Spinal cord (tissue), 9 donors: ENCODE measurements at regions not wholly inside any gene's neighbourhood (a gene's known extent, or its start where the extent isn't known, plus 50 kb on each side); places are given as distances from the start of the nearest gene placed in this dataset.
A peak's percentile ranks its signal among the peaks of the same experiment; 100 is the strongest.

Experiments
- DNase-seq, 6 donors: peaks; one replicate each; pipeline versions ENCODE4 v3.0.0 to v3.0.0-alpha.2; 2013 to 2015; ENCODE audit warnings: low spot score in 6 of 6, low read depth in 4 of 6
- H3K27ac ChIP-seq: one replicate; pipeline ENCODE4 v1.5.1; 2013; ENCODE audit warnings: low read depth, low read length, control low read depth
- H3K27me3 ChIP-seq: one replicate; pipeline ENCODE4 v1.6.1; 2013; ENCODE audit warnings: low read length; ENCODE audit not compliant: control insufficient read depth, insufficient read depth
- H3K36me3 ChIP-seq: one replicate; pipeline ENCODE4 v1.6.1; 2013; ENCODE audit warnings: low read length; ENCODE audit not compliant: control insufficient read depth, insufficient read depth
- H3K4me1 ChIP-seq: one replicate; pipeline ENCODE4 v1.6.1; 2013; ENCODE audit warnings: low read length; ENCODE audit not compliant: control insufficient read depth, insufficient read depth
- H3K4me3 ChIP-seq: one replicate; pipeline ENCODE4 v1.5.1; 2013; ENCODE audit warnings: low read depth, low read length, control low read depth
- H3K9me3 ChIP-seq: one replicate; pipeline ENCODE4 v1.6.1; 2013; ENCODE audit warnings: low read length; ENCODE audit not compliant: control insufficient read depth, insufficient read depth
- WGBS: methylation state at CpG from one replicate; pipeline ENCODE4 v1.1.5; 2013; ENCODE audit warnings: missing lambda C conversion rate; ENCODE audit not compliant: insufficient coverage; 5-methylcytosine and 5-hydroxymethylcytosine counted together
- donor health status: healthy.

DNA sequence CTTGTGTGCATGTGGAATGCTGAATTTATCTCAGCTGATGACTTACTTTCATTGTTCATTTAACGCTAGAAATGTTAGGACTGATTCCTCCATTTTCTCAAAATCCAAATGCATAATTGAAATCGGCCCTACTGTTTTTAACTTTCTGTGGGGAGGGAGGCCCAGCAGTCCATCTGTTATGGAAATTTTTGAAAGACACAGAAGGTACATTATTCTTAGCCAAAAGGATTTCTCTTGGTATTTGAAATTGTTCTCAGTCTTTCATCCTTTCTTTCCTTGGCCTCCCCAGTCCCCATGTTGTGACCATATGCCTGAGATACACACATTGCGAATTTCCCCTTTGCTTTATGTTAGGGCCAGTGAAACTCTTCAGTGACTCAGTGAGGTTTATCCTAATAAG lies 549.9 kb downstream of the IRX1 start:
- peak in 2 of 6 donors; percentile 2 to 74 for DNase-seq
- Histone ChIP-seq H3K9me3 (no peaks in the 10 kb centered on the region), H3K27ac (no peak overlapping the region), H3K36me3 (no peaks in the 10 kb centered on the region), H3K27me3 (no peaks in the 10 kb centered on the region), H3K4me3 (no peak overlapping the region), H3K4me1 (no peaks in the 10 kb centered on the region)
- no CpG with 5 or more reads among the region's 3 CpGs for WGBS

DNA sequence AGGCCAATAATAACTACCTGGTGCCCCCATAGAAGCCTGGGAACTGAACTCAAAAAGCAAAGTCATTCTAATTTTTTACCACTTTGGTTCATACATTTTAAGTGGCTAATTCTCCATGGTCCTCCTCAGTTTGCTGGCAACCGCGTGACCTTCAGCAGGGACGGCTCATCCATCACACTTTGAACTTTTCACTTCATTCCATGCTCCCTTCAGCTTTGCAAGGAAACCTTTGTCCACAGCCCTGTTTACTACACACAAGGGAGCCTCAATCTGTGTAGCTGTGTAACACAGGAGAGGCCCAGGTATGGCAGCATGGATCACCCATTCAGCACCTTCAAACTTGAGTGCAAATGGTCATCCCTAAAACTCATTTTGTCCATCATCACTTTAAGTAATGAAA lies 552.4 kb downstream of the IRX1 start:
- Histone ChIP-seq H3K4me3 (no peak overlapping the region), H3K36me3 (no peaks in the 10 kb centered on the region), H3K27ac (no peak overlapping the region), H3K9me3 (no peaks in the 10 kb centered on the region), H3K27me3 (no peaks in the 10 kb centered on the region), H3K4me1 (no peaks in the 10 kb centered on the region)
- WGBS = 59% methylated on average over 3 of the region's 3 CpGs
- peak in 1 of 6 donors; percentile 1 for DNase-seq

DNA sequence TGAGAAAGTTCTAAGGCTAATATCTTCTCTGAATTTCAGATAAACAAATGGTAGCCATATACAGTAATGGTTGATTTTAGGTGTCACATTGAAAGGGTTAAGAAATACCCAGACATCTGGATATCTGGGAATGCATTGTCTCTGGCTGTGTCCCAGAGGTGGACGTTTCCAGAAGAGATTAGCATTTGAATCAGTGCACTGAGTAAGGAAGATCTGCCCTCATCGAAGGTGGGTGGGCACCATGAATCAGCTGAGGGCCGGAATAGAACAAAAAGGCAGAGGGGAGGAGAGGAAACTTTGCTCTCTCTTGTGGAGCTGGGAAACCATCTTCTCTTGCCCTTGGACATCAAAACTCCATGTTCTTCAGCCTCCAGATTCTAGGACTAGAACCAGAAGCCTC lies 554.4 kb downstream of the IRX1 start:
- no peak overlapping the region for H3K27ac ChIP-seq
- no peaks in the 10 kb centered on the region for H3K36me3 ChIP-seq
- H3K4me1 ChIP-seq = no peaks in the 10 kb centered on the region
- no peak for DNase-seq
- H3K9me3 ChIP-seq = no peaks in the 10 kb centered on the region
- no peaks in the 10 kb centered on the region for H3K27me3 ChIP-seq
- H3K4me3 ChIP-seq = no peak overlapping the region
- 32% methylated on average over 3 of the region's 3 CpGs for WGBS

DNA sequence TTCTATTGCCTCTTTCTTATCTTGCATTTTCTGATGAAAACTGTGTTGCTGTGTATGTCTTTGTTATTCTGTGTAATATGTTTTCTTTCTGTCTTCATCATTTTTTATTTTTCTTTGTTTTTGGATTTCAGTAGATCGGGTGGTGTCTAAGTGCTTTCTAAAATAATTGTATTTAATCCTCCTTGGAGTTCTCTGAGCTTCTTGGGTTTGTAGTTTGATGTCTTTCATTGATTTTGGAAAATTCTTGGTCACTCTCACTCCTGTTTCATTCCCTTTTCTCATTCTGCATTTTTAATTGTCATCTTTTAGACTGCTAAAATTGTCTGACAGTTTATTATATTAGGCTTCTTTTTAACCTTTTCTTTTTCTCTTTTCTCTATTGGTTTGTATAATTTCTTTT lies 560.5 kb downstream of the IRX1 start:
- no peaks in the 10 kb centered on the region for H3K9me3 ChIP-seq
- no peak overlapping the region for H3K27ac ChIP-seq
- no peak for DNase-seq
- no peak overlapping the region for H3K4me3 ChIP-seq
- WGBS = no CpG with 5 or more reads among the region's 1 CpG
- no peaks in the 10 kb centered on the region for H3K36me3 ChIP-seq
- no peaks in the 10 kb centered on the region for H3K4me1 ChIP-seq
- H3K27me3 ChIP-seq = no peaks in the 10 kb centered on the region

DNA sequence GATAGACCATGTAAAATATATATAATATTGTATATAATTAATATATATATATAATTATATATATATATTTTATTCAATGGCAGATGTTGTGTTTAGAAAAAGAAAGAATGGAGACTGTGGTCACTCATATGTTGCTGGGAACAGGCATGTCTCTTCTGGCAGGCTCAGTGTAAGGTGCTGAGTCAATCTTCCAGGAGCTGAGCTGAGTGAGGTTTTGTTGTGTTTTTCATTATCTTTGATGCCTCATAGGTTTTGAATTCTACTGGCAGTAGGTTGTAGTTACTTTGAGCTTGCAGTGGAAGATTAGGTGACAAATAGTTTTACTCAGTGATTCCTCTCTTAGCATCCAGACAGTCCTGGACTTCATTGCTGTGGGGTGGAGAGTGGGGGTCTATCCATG lies 561.3 kb downstream of the IRX1 start:
- no peak overlapping the region for H3K4me3 ChIP-seq
- no peaks in the 10 kb centered on the region for H3K36me3 ChIP-seq
- H3K9me3 ChIP-seq = no peaks in the 10 kb centered on the region
- H3K4me1 ChIP-seq = no peaks in the 10 kb centered on the region
- H3K27ac ChIP-seq = no peak overlapping the region
- no peak for DNase-seq
- no peaks in the 10 kb centered on the region for H3K27me3 ChIP-seq

DNA sequence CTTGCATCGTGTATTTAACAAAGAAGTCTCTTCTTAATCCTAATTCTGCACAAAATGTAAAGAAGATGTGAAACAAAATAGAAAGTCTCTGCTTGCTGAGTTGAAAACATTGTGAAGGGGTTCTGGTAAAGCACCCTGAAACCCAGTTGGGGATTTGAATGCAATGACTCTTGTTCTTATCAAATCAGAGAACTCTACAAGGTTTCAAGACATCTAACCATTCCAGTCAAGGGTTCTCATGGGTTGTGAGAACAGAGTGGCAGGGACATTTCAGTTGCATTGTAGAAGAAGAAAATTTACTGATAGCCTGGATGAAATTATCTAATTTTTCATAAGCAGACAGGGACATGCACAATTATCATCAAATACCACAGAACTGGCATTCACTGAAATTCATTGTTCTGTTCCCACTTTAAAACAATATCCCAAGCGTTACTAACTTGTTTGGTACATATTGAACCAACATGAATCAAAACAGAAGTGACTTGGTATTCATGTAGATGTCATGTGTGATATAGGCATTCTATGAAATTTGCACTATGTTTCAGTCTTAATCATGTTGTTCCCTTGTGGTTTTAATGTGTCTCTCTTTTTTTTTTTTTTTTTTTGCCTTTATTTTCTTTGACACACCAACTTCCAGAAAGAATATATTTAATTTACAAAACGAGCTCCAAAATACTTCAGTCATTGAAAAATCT lies 563.3 kb downstream of the IRX1 start:
- Histone ChIP-seq H3K9me3 (no peaks in the 10 kb centered on the region), H3K36me3 (no peaks in the 10 kb centered on the region)
- WGBS = no CpG with 5 or more reads among the region's 3 CpGs

DNA sequence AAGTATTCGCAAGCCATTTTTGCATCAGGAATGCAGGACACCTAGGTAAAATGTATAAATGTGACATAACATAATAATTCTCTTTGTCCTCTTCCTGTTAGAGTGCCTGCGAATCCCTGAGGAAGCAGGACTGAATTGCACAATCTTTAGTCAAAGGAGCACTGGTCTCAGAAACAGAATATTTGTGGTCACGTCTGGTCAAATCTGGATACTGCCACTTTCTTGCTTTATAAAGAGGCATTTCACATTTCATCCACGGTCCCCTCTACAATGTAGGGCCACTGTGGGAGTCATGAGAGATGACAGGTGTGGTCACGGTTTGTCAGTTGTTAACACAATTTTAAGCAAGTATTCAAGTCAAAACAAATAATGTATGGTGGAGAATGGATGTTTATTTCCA lies 564.0 kb downstream of the IRX1 start:
- no peak overlapping the region for H3K4me3 ChIP-seq
- 80% methylated on average over 1 of the region's 5 CpGs for WGBS
- H3K9me3 ChIP-seq = no peaks in the 10 kb centered on the region
- no peaks in the 10 kb centered on the region for H3K36me3 ChIP-seq
- H3K4me1 ChIP-seq = no peaks in the 10 kb centered on the region
- H3K27ac ChIP-seq = no peak overlapping the region
- DNase-seq = no peak
- H3K27me3 ChIP-seq = no peaks in the 10 kb centered on the region

More for the DNA sequence above, 563.3 kb downstream of the IRX1 start:
- Histone ChIP-seq H3K4me1 (no peaks in the 10 kb centered on the region), H3K27ac (no peak overlapping the region), H3K4me3 (no peak overlapping the region), H3K27me3 (no peaks in the 10 kb centered on the region)
- no peak for DNase-seq

DNA sequence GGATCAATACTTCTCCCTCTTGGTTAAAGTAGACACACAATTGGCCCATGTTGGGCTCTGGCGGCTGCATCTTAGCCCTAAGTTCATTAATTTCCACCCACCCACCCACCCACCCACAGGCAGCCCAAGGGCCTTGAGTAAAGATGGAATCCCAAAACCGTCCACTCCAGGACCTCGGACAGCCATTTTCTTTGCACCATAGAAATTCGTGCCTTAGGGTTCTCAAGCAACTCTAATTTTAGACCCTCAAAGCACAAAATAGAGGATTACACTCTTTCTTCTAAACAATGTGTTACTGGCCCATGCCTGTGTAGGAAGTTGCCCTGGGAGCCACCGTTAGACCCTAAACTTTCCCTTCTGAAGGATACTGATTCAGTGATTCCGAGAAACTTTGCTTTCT lies 568.5 kb downstream of the IRX1 start:
- Histone ChIP-seq H3K36me3 (no peaks in the 10 kb centered on the region), H3K4me3 (no peak overlapping the region), H3K9me3 (no peaks in the 10 kb centered on the region), H3K4me1 (no peaks in the 10 kb centered on the region), H3K27me3 (no peaks in the 10 kb centered on the region), H3K27ac (no peak overlapping the region)
- 92% methylated on average over 3 of the region's 6 CpGs for WGBS
- DNase-seq = no peak

DNA sequence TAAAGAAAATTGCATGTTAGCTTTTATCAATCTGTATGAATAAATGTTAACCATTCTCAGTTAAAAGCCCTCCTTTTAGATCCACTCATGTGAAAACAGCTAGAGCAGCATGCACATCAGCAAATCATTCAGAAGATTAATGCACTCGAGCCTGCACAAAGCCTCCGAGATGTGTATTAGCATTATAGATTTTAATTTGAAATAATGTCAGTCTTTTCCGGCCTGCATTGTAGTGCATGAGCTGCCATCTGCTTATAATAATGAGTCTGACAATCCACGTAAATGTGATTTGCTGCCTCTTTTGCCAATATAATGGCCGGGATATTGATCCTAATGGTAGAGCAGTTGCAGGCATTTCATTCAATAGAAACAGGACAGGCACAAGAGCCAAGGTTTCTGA lies 585.1 kb downstream of the IRX1 start:
- no peaks in the 10 kb centered on the region for H3K4me1 ChIP-seq

DNA sequence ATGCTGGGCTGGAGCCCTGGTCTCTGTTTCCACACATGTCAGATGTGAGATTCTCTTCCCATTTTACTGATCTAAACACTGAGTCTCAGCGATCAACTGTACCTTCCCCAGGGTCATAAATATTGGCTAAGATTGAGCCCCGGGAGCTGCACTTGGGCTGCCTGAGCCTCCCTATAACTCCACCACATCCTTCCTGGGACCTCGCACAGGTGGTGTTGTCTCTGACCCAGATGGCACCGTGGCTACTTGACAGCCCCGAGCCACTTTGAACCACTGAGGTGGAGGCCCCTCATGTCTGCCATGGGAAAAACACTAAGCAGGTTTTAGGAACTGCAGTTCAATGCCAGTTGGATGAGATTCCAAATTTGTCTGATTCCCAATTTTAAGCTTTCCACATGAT lies 586.5 kb downstream of the IRX1 start:
- Histone ChIP-seq H3K27me3 (no peaks in the 10 kb centered on the region), H3K27ac (no peak overlapping the region), H3K4me3 (no peak overlapping the region), H3K9me3 (peaks cover 7% of the 10 kb centered on the region), H3K36me3 (no peaks in the 10 kb centered on the region), H3K4me1 (no peaks in the 10 kb centered on the region)
- no peak for DNase-seq
- 93% methylated on average over 5 of the region's 5 CpGs for WGBS

More for the DNA sequence above, 585.1 kb downstream of the IRX1 start:
- Histone ChIP-seq H3K27me3 (no peaks in the 10 kb centered on the region), H3K4me3 (no peak overlapping the region), H3K36me3 (no peaks in the 10 kb centered on the region), H3K9me3 (peaks cover 7% of the 10 kb centered on the region), H3K27ac (no peak overlapping the region)
- WGBS = 62% methylated on average over 5 of the region's 5 CpGs
- peak in 1 of 6 donors; percentile 64 for DNase-seq
